ENCODE measurements at regions not wholly inside any gene's neighbourhood (a gene's known extent, or its start where the extent isn't known, plus 50 kb on each side); places are given as distances from the start of the nearest gene placed in this dataset.

- BruUV-seq (replicated peaks): no TSS peak
- TF ChIP-seq POLR2AphosphoS5 (IDR thresholded peaks at IDR 0.05; ENCODE audit: insufficient read depth, low read depth, low read length) (no peak), EZH2 (IDR thresholded peaks at IDR 0.05; ENCODE audit: borderline replicate concordance, low read depth, low read length, severe bottlenecking) (no peak), FOS (IDR thresholded peaks at IDR 0.05; ENCODE audit: borderline replicate concordance, insufficient read depth, low read length) (no peak), MYC (IDR thresholded peaks at IDR 0.05; ENCODE audit: low read depth, low read length) (no peak), CTCF (IDR thresholded peaks at IDR 0.05; ENCODE audit: extremely low read depth in 1 of 2, insufficient read depth in 1 of 2, low read depth in 1 of 2, low read length in 2 of 2) (no peak), MAX (IDR thresholded peaks at IDR 0.05; ENCODE audit: insufficient read depth, insufficient read length) (no peak), POLR2A (IDR thresholded peaks at IDR 0.05; ENCODE audit: low read depth, low read length) (no peak), JUN (IDR thresholded peaks at IDR 0.05; ENCODE audit: borderline replicate concordance, insufficient read depth, insufficient read length, low read depth) (no peak), GATA2 (IDR thresholded peaks at IDR 0.05; ENCODE audit: insufficient read depth, insufficient read length, low read depth, low read length) (no peak)
- Histone ChIP-seq H3K9me1 (replicated peaks; ENCODE audit: control insufficient read depth, extremely low read depth, insufficient read depth, low read length) (no peaks in the 10 kb centered on the region), H3K79me2 (ENCODE audit: control insufficient read depth, insufficient read depth, low read length) (no peaks in the 10 kb centered on the region), H3K27ac (ENCODE audit: insufficient read depth, low read depth, low read length) (no peak overlapping the region), H2AFZ (ENCODE audit: low read depth, low read length) (no peak overlapping the region), H4K20me1 (replicated peaks; ENCODE audit: control insufficient read depth, extremely low read depth, insufficient read depth, low read length) (no peaks in the 10 kb centered on the region), H3K36me3 (ENCODE audit: control insufficient read depth in 2 of 2, extremely low read depth in 1 of 2, insufficient read depth in 2 of 2, low read length in 2 of 2) (no peaks in the 10 kb centered on the region), H3K9ac (replicated peaks; ENCODE audit: extremely low read depth, insufficient read depth, low read length) (no peak overlapping the region), H3K4me2 (ENCODE audit: insufficient read depth, low read length) (no peak overlapping the region), H3K27me3 (ENCODE audit: control insufficient read depth in 2 of 2, insufficient read depth in 2 of 2, low read length in 2 of 2) (no peaks in the 10 kb centered on the region), H3K4me3 (replicated peaks in 1 of 3; ENCODE audit: insufficient read depth in 1 of 3, low read depth in 1 of 3, low read length in 3 of 3) (no peak overlapping the region), H3K9me3 (replicated peaks; ENCODE audit: control insufficient read depth, insufficient read depth, low read length) (no peaks in the 10 kb centered on the region), H3K4me1 (ENCODE audit: control insufficient read depth, extremely low read depth, insufficient read depth, low read length) (no peaks in the 10 kb centered on the region)
- POLR2A ChIA-PET: no interaction called here
- CTCF ChIA-PET: no interaction called here
- intact Hi-C loops (cut with micrococcal nuclease): no loop called here
- FAIRE-seq: no peak
- no peak for DNase-seq (ENCODE audit: low read depth, low spot score)
- dilution Hi-C loops (cut with MboI; ENCODE audit: extremely low pct_ligation_motif_present, low sequenced_read_pairs): no loop called here
Measured at GRCh38 chr11:91257667-91258066, 967.0 kb upstream of the FAT3 start.

All from endothelial cell of umbilical vein (primary cell).